ENCODE measurements at regions not wholly inside any gene's neighbourhood (a gene's known extent, or its start where the extent isn't known, plus 50 kb on each side); places are given as distances from the start of the nearest gene placed in this dataset.

- TF ChIP-seq CTCF (IDR thresholded peaks at IDR 0.05; ENCODE audit: low read depth, low read length) = no peak
- no peak for TF ChIP-seq EZH2phosphoT487 (IDR thresholded peaks at IDR 0.05; ENCODE audit: low read depth)
Measured at GRCh38 chr11:120035756-120036155, 102.2 kb downstream of the TRIM29 start.
